H1 (cell line): ENCODE measurements at regions not wholly inside any gene's neighbourhood (a gene's known extent, or its start where the extent isn't known, plus 50 kb on each side); places are given as distances from the start of the nearest gene placed in this dataset.

ENCODE experiments used
- CTCF ChIA-PET: fragments of 300-600 bp; sonication (Branson Sonifier 250); formaldehyde crosslinking; loops from one replicate; lab custom pipeline; 2021; ENCODE audit not compliant: partially characterized antibody; lab: Charles Lee
- POLR2A ChIA-PET: fragments of 300-600 bp; sonication (Branson Sonifier 250); formaldehyde crosslinking; loops from one replicate; lab custom pipeline; 2021; ENCODE audit warnings: inconsistent platforms; ENCODE audit not compliant: partially characterized antibody; lab: Charles Lee
- DNase-seq, 2 experiments: peaks; one replicate each; pipeline versions ENCODE4 v3.0.0 to v3.0.0-alpha.2; 2010 to 2022; ENCODE audit warnings: low spot score in 2 of 2, low read depth in 1 of 2, mixed read lengths in 1 of 2
- FAIRE-seq: peaks from 2 replicates; lab custom pipeline; 2011; peaks lifted over from hg19 to GRCh38; lab: Jason Lieb, UNC
- H2AFZ ChIP-seq: 2 replicates; pipeline ENCODE4 v1.8.1; 2012; ENCODE audit warnings: low read length, inconsistent platforms
- H2AK5ac ChIP-seq: 2 replicates; pipeline ENCODE4 v1.6.1; 2013; ENCODE audit warnings: low read depth, low read length
- H2BK120ac ChIP-seq: replicated peaks from 2 replicates; pipeline ENCODE3; 2013; ENCODE audit warnings: low read depth, low read length, inconsistent platforms
- H2BK12ac ChIP-seq: 2 replicates; pipeline ENCODE4 v1.6.1; 2013; ENCODE audit warnings: low read depth, low read length
- H2BK15ac ChIP-seq: 2 replicates; pipeline ENCODE4 v1.6.1; 2013; ENCODE audit warnings: low read length
- H2BK20ac ChIP-seq: 2 replicates; pipeline ENCODE4 v1.6.1; 2013; ENCODE audit warnings: low read length
- H2BK5ac ChIP-seq: 2 replicates; pipeline ENCODE4 v1.6.1; 2013; ENCODE audit warnings: low read depth, low read length
- H3K14ac ChIP-seq: 2 replicates; pipeline ENCODE4 v1.6.1; 2013; ENCODE audit warnings: inconsistent platforms; ENCODE audit not compliant: insufficient read length
- H3K18ac ChIP-seq: 2 replicates; pipeline ENCODE4 v1.6.1; 2013; ENCODE audit warnings: low read length; ENCODE audit errors: extremely low read depth
- H3K23ac ChIP-seq: 2 replicates; pipeline ENCODE4 v1.6.1; 2013; ENCODE audit warnings: inconsistent platforms; ENCODE audit not compliant: insufficient read length
- H3K23me2 ChIP-seq: 2 replicates; pipeline ENCODE4 v1.6.1; 2013; ENCODE audit warnings: low read depth, low read length
- H3K27ac ChIP-seq: 2 replicates; pipeline ENCODE4 v1.6.1; 2011; ENCODE audit warnings: low read depth, low read length, inconsistent platforms
- H3K27me3 ChIP-seq, 4 experiments: replicated peaks in 1 of 4; 1 replicate in 1 of 4; 2 replicates in 3 of 4; pipeline versions ENCODE4 v1.6.1 to v1.8.1; 2011 to 2013; ENCODE audit warnings: low read length in 3 of 4, mild to moderate bottlenecking in 3 of 4, inconsistent platforms in 2 of 4, mixed read lengths in 2 of 4, moderate library complexity in 1 of 4; ENCODE audit not compliant: control insufficient read depth in 3 of 4, insufficient read depth in 3 of 4; ENCODE audit errors: extremely low read depth in 1 of 4
- H3K36me3 ChIP-seq, 4 experiments: 2 replicates each; pipeline versions ENCODE4 v1.6.1 to v1.8.1; 2011 to 2013; ENCODE audit warnings: mild to moderate bottlenecking in 4 of 4, low read length in 3 of 4, moderate library complexity in 2 of 4, control low read depth in 1 of 4, inconsistent platforms in 1 of 4; ENCODE audit not compliant: insufficient read depth in 4 of 4, control insufficient read depth in 2 of 4
- H3K4ac ChIP-seq: replicated peaks from 2 replicates; pipeline ENCODE3; 2013; ENCODE audit warnings: low read length, low read depth, mixed read lengths, inconsistent platforms; ENCODE audit not compliant: insufficient read length
- H3K4me1 ChIP-seq, 4 experiments: replicated peaks in 1 of 4; 1 replicate in 1 of 4; 2 replicates in 3 of 4; pipeline versions ENCODE4 v1.6.1 to v1.8.1; 2011 to 2013; ENCODE audit warnings: low read length in 3 of 4, inconsistent platforms in 2 of 4, mixed read lengths in 1 of 4; ENCODE audit not compliant: insufficient read depth in 4 of 4, control insufficient read depth in 3 of 4
- H3K4me2 ChIP-seq, 2 experiments: 2 replicates each; pipeline versions ENCODE4 v1.6.1 to v1.8.1; 2011 to 2013; ENCODE audit warnings: low read depth in 2 of 2, low read length in 2 of 2, control low read depth in 1 of 2, inconsistent platforms in 1 of 2, mild to moderate bottlenecking in 1 of 2; ENCODE audit not compliant: insufficient read depth in 1 of 2
- H3K4me3 ChIP-seq, 4 experiments: fragments of 200-600, 300-600 bp in 1 of 4; sonication (generic), shearing (Covaris generic), sonication (Bioruptor Twin) in 1 of 4; 2 replicates each; pipeline versions ENCODE4 v1.5.1 to v1.8.1; 2011 to 2016; ENCODE audit warnings: low read length in 4 of 4, low read depth in 3 of 4, control low read depth in 2 of 4, inconsistent platforms in 2 of 4, mild to moderate bottlenecking in 2 of 4, mixed read lengths in 1 of 4, moderate library complexity in 1 of 4; ENCODE audit not compliant: insufficient read depth in 2 of 4; ENCODE audit errors: extremely low read depth in 1 of 4
- H3K56ac ChIP-seq: replicated peaks from 2 replicates; pipeline ENCODE3; 2013; ENCODE audit warnings: low read depth, mild to moderate bottlenecking, mixed read lengths, low read length, inconsistent platforms; ENCODE audit not compliant: insufficient read length
- H3K79me1 ChIP-seq: 2 replicates; pipeline ENCODE4 v1.6.1; 2013; ENCODE audit warnings: low read depth, low read length, control low read depth
- H3K79me2 ChIP-seq, 2 experiments: 2 replicates each; pipeline versions ENCODE4 v1.6.1 to v1.8.1; 2012 to 2013; ENCODE audit warnings: low read length in 2 of 2, mild to moderate bottlenecking in 2 of 2, inconsistent platforms in 1 of 2; ENCODE audit not compliant: insufficient read depth in 2 of 2, control insufficient read depth in 1 of 2
- H3K9ac ChIP-seq, 4 experiments: replicated peaks in 1 of 4; 1 replicate in 1 of 4; 2 replicates in 3 of 4; pipeline versions ENCODE4 v1.6.1 to v1.8.1; 2011 to 2013; ENCODE audit warnings: low read depth in 3 of 4, low read length in 3 of 4, control low read depth in 2 of 4, mild to moderate bottlenecking in 2 of 4, moderate library complexity in 2 of 4, inconsistent platforms in 1 of 4; ENCODE audit errors: extremely low read depth in 1 of 4
- H3K9me3 ChIP-seq, 2 experiments: 2 replicates each; pipeline versions ENCODE4 v1.6.1 to v1.8.1; 2012 to 2013; ENCODE audit warnings: mild to moderate bottlenecking in 2 of 2, moderate library complexity in 2 of 2, control low read depth in 1 of 2, inconsistent platforms in 1 of 2, low read depth in 1 of 2, low read length in 1 of 2, mixed read lengths in 1 of 2; ENCODE audit not compliant: insufficient read depth in 2 of 2
- H4K20me1 ChIP-seq, 2 experiments: replicated peaks in 1 of 2; 2 replicates each; pipeline versions ENCODE3 to v1.8.1; 2011 to 2013; ENCODE audit warnings: inconsistent platforms in 2 of 2, low read length in 2 of 2, mild to moderate bottlenecking in 1 of 2; ENCODE audit not compliant: insufficient read depth in 2 of 2, control insufficient read depth in 1 of 2
- H4K5ac ChIP-seq: 2 replicates; pipeline ENCODE4 v1.6.1; 2013; ENCODE audit warnings: low read length, low read depth, mixed read lengths, inconsistent platforms; ENCODE audit not compliant: insufficient read length
- H4K8ac ChIP-seq: 2 replicates; pipeline ENCODE4 v1.8.0; 2013; ENCODE audit warnings: mild to moderate bottlenecking, moderate library complexity, low read length, inconsistent platforms; ENCODE audit not compliant: insufficient read depth; ENCODE audit errors: extremely low read depth
- H4K91ac ChIP-seq: replicated peaks from 2 replicates; pipeline ENCODE3; 2013; ENCODE audit warnings: low read length, mixed read lengths, inconsistent platforms; ENCODE audit not compliant: insufficient read length
- BACH1 ChIP-seq: IDR thresholded peaks from 2 replicates; pipeline ENCODE4 v1.6.1; 2012; ENCODE audit warnings: low read length, improper control_type of control experiment
- CEBPB ChIP-seq: IDR thresholded peaks from 2 replicates; pipeline ENCODE4 v1.6.1; 2012; ENCODE audit warnings: low read depth, low read length
- CREB1 ChIP-seq: IDR thresholded peaks from 2 replicates; pipeline ENCODE4 v1.6.1; 2012; ENCODE audit warnings: inconsistent platforms
- GTF2F1 ChIP-seq: IDR thresholded peaks from 2 replicates; pipeline ENCODE4 v1.6.1; 2012; ENCODE audit warnings: low read depth, low read length, improper control_type of control experiment, borderline replicate concordance
- HDAC2 ChIP-seq, 2 experiments: fragments of 300-600 bp in 1 of 2; sonication (generic) in 1 of 2; IDR thresholded peaks; 2 replicates each; pipeline ENCODE4 v1.6.1; 2011 to 2012; ENCODE audit warnings: low read depth in 2 of 2, low read length in 2 of 2, mild to moderate bottlenecking in 2 of 2, moderate library complexity in 2 of 2, borderline replicate concordance in 1 of 2, inconsistent platforms in 1 of 2
- JUN ChIP-seq: IDR thresholded peaks from 2 replicates; pipeline ENCODE4 v1.6.1; 2011; ENCODE audit warnings: low read depth, mild to moderate bottlenecking, improper control_type of control experiment, low read length
- KDM5A ChIP-seq: fragments of 200-600 bp; IDR thresholded peaks from 2 replicates; pipeline ENCODE4 v1.7.1; 2012; ENCODE audit warnings: mild to moderate bottlenecking, low read length, inconsistent platforms, mixed read lengths
- POLR2A ChIP-seq, 2 experiments: IDR thresholded peaks; 1 replicate in 1 of 2; 2 replicates in 1 of 2; pipeline ENCODE4 v1.6.1; 2011; ENCODE audit warnings: low read depth in 2 of 2, low read length in 2 of 2, mild to moderate bottlenecking in 2 of 2; ENCODE audit errors: control extremely low read depth in 1 of 2
- POLR2AphosphoS5 ChIP-seq: IDR thresholded peaks from 2 replicates; pipeline ENCODE4 v1.6.1; 2011; ENCODE audit warnings: low read depth, low read length
- RBBP5 ChIP-seq: IDR thresholded peaks from 2 replicates; pipeline ENCODE4 v1.7.1; 2012; ENCODE audit warnings: low read depth, mild to moderate bottlenecking, inconsistent platforms, low read length, moderate library complexity, borderline replicate concordance
- RFX5 ChIP-seq: IDR thresholded peaks from 2 replicates; pipeline ENCODE4 v1.6.1; 2011; ENCODE audit warnings: low read depth, low read length, improper control_type of control experiment, borderline replicate concordance
- RNF2 ChIP-seq: fragments of 200-900, 300-1000 bp; sonication (generic); IDR thresholded peaks from 2 replicates; pipeline ENCODE4 v1.7.1; 2016; ENCODE audit warnings: borderline replicate concordance, low read depth, mild to moderate bottlenecking, antibody characterized with exemption, low read length; ENCODE audit not compliant: poor library complexity, severe bottlenecking; ENCODE audit errors: missing control alignments
- SIRT6 ChIP-seq: IDR thresholded peaks from one replicate; pipeline ENCODE4 v1.7.1; 2012; ENCODE audit warnings: low read length, inconsistent platforms
- SP4 ChIP-seq: IDR thresholded peaks from 2 replicates; pipeline ENCODE4 v1.6.1; 2012; ENCODE audit warnings: low read length, inconsistent platforms
- ZNF274 ChIP-seq: IDR thresholded peaks from 2 replicates; pipeline ENCODE4 v1.7.0; 2012; ENCODE audit warnings: low read length, borderline replicate concordance; ENCODE audit errors: extremely low read depth
- WGBS, 2 experiments: shearing (Covaris generic) in 1 of 2; methylation state at CpG; one replicate each; pipeline versions ENCODE4 v1.1.6 to v1.1.7; 2013 to 2015; ENCODE audit warnings: low lambda C conversion rate in 2 of 2, mixed read lengths in 2 of 2, inconsistent platforms in 1 of 2, low coverage in 1 of 2, missing lambda C conversion rate in 1 of 2; ENCODE audit not compliant: insufficient replicate concordance in 2 of 2, insufficient coverage in 1 of 2, insufficient read length in 1 of 2; ENCODE audit errors: extremely low coverage in 1 of 2, missing lambda C conversion rate in 1 of 2; 5-methylcytosine and 5-hydroxymethylcytosine counted together

- Histone ChIP-seq H2BK12ac (no peak overlapping the region), H3K4ac (no peak overlapping the region), H2AK5ac (no peak overlapping the region), H3K56ac (no peak overlapping the region), H3K9me3 (peaks cover 2 to 5% of the 10 kb centered on the region in 2 experiments; a peak in 2 of 4 replicates), H2BK5ac (no peak overlapping the region), H3K79me2 (no peaks in the 10 kb centered on the region), H2BK120ac (no peak overlapping the region), H3K23me2 (no peaks in the 10 kb centered on the region), H4K5ac (no peak overlapping the region), H3K27me3 (no peaks in the 10 kb centered on the region), H3K27ac (no peak overlapping the region), H2BK20ac (no peak overlapping the region), H2BK15ac (no peak overlapping the region), H4K91ac (no peak overlapping the region), H3K36me3 (no peaks in the 10 kb centered on the region), H4K20me1 (no peaks in the 10 kb centered on the region), H3K23ac (no peak overlapping the region), H3K9ac (no peak overlapping the region), H3K18ac (no peak overlapping the region), H3K79me1 (no peaks in the 10 kb centered on the region), H3K4me2 (no peak overlapping the region), H4K8ac (no peak overlapping the region), H3K4me1 (peaks cover 0 to under 1% (median under 1%) of the 10 kb centered on the region in 4 experiments; a peak in 2 of 7 replicates), H3K4me3 (no peak overlapping the region), H3K14ac (no peak overlapping the region), H2AFZ (no peak overlapping the region; the same call in 1 of the 2 replicates)
- 88% methylated on average over 11 of the region's 11 CpGs; no CpG with 5 or more reads in 1 of the 2 experiments for WGBS, 2 experiments
- FAIRE-seq (no peak), DNase-seq (no peak)
- ChIA-PET POLR2A (no interaction called here), CTCF (interaction anchor here (0.6 to 1.1 kb wide), 3 partner anchors 126 to 249 kb away, joined by 3 read pairs; no protein-coding TSS in a partner anchor)
- TF ChIP-seq GTF2F1 (no peak), BACH1 (no peak), RBBP5 (no peak), POLR2A (IDR thresholded peaks at IDR 0.05; ENCODE audit: control extremely low read depth in 1 of 2, low read depth in 2 of 2, low read length in 2 of 2) (no peak), RNF2 (no peak), HDAC2 (IDR thresholded peaks at IDR 0.05; ENCODE audit: borderline replicate concordance in 1 of 2, low read depth in 2 of 2, low read length in 2 of 2) (no peak), JUN (no peak), POLR2AphosphoS5 (no peak), ZNF274 (no peak), RFX5 (no peak), CEBPB (no peak), CREB1 (no peak), SP4 (no peak), SIRT6 (no peak), KDM5A (no peak)
Measured at GRCh38 chr2:85951351-85952067, 62.7 kb upstream of the ST3GAL5 start.
